GM12872 (cell line): ENCODE measurements at regions not wholly inside any gene's neighbourhood (a gene's known extent, or its start where the extent isn't known, plus 50 kb on each side); places are given as distances from the start of the nearest gene placed in this dataset.

Experiments used
- CTCF ChIP-seq: IDR thresholded peaks from 3 replicates; pipeline ENCODE4 v1.5.1; 2011; ENCODE audit warnings: low read depth, mild to moderate bottlenecking, low read length, moderate library complexity; ENCODE audit not compliant: insufficient read depth

DNA sequence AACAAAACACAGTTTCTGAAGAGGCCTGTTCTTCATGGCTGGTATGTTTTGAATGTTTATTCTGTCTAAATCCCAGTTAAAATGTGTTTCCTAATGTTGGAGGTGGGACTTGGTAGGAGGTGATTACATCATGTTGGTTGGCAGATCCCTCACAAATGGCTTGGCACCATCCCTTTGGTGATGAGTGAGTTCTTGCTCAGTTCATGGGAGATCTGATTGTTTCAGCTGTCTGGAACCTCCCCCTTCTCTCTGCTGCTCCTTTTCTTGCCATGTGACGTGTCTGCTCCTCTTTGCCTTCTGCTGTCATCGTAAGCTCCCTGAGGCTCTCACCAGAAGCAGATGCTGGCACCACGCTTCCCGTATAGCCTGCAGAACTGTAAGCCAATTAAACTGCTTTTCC, 383.6 kb upstream of the TPK1 start:
- TF ChIP-seq CTCF: no peak

DNA sequence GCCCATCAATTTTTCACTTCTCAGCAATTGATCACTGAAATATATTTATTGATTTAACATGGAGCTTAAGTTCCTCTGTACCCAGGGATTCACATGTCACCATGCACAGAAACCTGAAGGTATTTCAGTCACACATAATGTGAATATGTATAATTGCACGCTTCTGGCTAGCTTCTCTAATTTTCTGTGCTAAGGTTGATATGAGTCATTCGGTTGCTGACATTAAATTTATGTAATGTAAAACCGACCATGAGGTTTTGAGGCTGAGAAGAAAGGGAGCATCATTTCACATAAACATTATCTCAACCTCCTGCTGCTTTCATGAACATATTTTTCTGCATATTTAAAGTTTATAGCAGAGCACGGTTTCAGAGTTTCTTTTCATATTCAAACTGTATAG, 381.0 kb upstream of the TPK1 start:
- TF ChIP-seq CTCF: no peak

- no peak for TF ChIP-seq CTCF
Observed at GRCh38 chr7:145212050-145212449, 376.2 kb upstream of the TPK1 start.

DNA sequence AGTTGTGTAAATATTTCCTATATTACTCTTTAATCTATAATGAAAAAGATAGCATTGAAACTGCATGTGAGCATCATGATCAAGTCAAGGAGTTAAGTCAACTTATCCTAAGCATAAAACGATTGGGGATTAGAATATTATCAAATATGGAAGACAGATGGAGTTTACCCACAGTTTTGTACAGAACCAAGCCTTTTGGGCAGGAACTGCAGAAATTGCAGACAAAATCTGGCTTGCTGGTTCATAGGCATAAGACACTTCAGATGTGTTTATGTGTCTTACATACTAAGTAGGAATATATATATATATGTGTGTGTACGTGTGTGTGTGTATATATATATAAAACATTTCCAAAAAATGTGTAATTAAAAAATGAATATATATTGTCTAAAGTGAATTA, 375.4 kb upstream of the TPK1 start:
- TF ChIP-seq CTCF: no peak

- TF ChIP-seq CTCF: no peak
Observed at GRCh38 chr7:145193951-145194350, 358.1 kb upstream of the TPK1 start.

DNA sequence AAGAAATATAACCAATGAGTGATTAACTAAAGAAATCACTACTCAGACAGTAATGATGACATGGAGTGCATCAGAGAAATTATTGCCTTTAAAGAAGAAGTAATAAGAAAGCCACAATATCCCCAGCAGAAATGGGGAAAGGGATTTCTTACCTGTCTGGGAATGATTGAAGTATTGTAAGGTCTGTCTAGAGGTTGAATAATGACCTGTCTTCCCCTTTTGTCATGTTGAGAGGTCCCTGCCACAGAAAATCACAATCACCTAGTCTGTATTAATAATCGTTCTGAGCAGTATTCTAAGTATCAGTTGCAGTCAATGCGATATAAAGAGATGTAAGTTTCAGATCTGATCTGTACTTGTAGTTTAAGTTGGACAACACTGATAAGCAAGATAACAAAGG, 349.1 kb upstream of the TPK1 start:
- no peak for TF ChIP-seq CTCF

- TF ChIP-seq CTCF: no peak
Observed at GRCh38 chr7:145183069-145183468, 347.2 kb upstream of the TPK1 start.

DNA sequence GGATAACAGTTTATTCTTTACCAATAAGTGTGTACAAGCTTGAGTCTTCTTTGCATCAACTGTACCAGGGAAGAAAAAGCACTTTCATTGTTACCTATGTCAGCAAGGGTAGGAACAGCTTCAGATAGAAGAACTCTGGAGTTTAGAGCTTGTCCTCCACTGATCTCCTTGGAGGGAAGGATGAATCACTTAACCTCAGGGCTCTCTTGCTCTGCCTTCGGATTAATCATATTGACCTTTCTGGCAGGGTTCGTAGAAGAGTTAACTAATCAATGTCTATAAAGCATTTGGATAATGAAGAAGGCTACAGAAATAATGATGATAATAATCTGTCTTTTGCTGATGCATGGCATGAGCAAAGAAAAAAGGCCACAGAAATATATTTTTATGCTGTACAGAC, 339.5 kb upstream of the TPK1 start:
- TF ChIP-seq CTCF: no peak
